A673 (cell line): ENCODE measurements at regions not wholly inside any gene's neighbourhood (a gene's known extent, or its start where the extent isn't known, plus 50 kb on each side); places are given as distances from the start of the nearest gene placed in this dataset.

Experiments used
- CTCF ChIP-seq: fragments of 300-800, 200-600 bp; sonication (generic); conservative IDR thresholded peaks from 2 replicates; pipeline ENCODE4 v1.5.1; 2017; ENCODE audit warnings: low read depth, mild to moderate bottlenecking, antibody characterized with exemption, low read length, moderate library complexity, mixed read lengths
- EZH2 ChIP-seq: fragments of 200-600 bp; sonication (generic); IDR thresholded peaks from 2 replicates; pipeline ENCODE4 v1.6.1; 2017; ENCODE audit warnings: borderline replicate concordance, low read depth, mild to moderate bottlenecking, mixed read lengths, antibody characterized with exemption, low read length; ENCODE audit not compliant: poor library complexity, severe bottlenecking

DNA sequence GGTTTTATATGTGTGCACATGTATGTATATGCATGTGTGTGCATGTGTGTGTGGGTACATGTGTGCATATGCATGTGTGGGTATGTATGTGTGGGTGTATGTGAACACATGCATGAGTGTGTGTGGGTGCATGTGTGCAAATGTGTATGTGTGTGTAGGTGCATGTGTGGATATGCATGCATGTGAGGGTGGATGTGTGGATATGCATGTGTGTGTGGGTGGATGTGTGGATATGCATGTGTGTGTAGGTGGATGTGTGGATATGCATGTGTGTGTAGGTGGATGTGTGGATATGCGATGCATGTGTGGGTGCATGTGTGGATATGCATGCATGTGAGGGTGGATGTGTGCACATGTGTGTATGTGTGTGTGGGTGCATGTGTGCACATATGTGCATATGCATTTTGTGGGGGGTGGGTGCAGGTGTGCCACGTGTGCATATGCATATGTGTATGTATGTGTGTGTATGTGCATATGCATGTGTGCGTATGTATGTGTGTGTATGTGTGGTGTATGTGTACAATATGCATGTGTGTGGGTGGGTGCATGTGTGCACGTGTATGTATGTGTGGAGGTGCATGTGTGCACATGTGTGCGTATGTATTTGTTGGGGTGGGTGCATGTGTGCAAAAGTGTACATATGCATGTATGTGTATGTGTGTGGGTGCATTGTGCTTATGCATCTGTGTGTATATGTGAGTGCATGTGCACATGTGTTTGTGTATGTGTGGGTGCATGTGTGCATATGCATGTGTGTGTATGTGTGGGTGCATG is 144.2 kb downstream of the GAS1 start:
- TF ChIP-seq CTCF, result no peak
- TF ChIP-seq EZH2, result no peak
